ENCODE measurements at regions not wholly inside any gene's neighbourhood (a gene's known extent, or its start where the extent isn't known, plus 50 kb on each side); places are given as distances from the start of the nearest gene placed in this dataset.

DNA sequence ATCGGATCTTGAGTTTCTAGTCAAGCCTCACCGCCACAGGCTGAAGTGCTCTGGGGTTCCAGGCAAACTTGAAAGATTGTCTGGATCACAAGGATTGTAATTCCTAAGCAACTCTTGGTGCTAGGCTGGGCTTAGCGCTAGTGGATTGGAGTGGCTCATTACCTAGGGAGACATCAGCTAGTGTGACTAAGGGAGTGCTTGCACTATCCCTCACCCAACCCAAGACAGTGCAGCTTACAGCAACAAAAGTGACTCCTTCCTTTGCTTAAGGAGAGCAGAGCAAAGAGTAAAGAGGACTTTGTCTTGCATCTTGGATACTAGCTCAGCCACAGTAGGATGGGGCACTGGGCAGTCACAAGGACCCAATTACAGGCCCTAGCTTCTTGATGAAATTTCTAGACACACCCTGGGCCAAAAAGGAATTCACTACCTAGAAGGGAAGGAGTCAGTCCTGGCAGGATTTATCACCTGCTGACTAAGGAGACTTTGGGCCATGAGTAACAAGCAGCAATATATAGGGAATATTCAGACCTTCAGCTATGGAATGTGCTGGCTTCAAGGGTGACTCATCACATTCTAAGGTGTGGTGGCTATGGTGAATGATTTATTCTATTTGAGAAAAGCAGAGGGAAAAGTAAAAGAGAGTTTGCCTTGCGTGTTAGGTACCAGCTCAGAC, 1212.4 kb downstream of the PCDH18 start:
- no peaks in the 10 kb centered on the region for H3K9me3 ChIP-seq
- H3K4me3 ChIP-seq = no peak overlapping the region
- intact Hi-C loops (cut with DNase I; ENCODE audit: low total_unique reads) = no loop called here
- DNase-seq = no peak
- TF ChIP-seq, protein P1, sequence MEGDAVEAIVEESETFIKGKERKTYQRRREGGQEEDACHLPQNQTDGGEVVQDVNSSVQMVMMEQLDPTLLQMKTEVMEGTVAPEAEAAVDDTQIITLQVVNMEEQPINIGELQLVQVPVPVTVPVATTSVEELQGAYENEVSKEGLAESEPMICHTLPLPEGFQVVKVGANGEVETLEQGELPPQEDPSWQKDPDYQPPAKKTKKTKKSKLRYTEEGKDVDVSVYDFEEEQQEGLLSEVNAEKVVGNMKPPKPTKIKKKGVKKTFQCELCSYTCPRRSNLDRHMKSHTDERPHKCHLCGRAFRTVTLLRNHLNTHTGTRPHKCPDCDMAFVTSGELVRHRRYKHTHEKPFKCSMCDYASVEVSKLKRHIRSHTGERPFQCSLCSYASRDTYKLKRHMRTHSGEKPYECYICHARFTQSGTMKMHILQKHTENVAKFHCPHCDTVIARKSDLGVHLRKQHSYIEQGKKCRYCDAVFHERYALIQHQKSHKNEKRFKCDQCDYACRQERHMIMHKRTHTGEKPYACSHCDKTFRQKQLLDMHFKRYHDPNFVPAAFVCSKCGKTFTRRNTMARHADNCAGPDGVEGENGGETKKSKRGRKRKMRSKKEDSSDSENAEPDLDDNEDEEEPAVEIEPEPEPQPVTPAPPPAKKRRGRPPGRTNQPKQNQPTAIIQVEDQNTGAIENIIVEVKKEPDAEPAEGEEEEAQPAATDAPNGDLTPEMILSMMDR (IDR thresholded peaks at IDR 0.05) = no peak
- H3K27me3 ChIP-seq = no peaks in the 10 kb centered on the region
- no peaks in the 10 kb centered on the region for H3K4me1 ChIP-seq
- H3K36me3 ChIP-seq = no peaks in the 10 kb centered on the region
- no peak overlapping the region for H3K27ac ChIP-seq

- no peaks in the 10 kb centered on the region for H3K9me3 ChIP-seq
- TF ChIP-seq, protein P1 (IDR thresholded peaks at IDR 0.05) = no peak
- no peaks in the 10 kb centered on the region for H3K27me3 ChIP-seq
- no peaks in the 10 kb centered on the region for H3K36me3 ChIP-seq
- H3K27ac ChIP-seq = no peak overlapping the region
- no peak for DNase-seq
- no peak overlapping the region for H3K4me3 ChIP-seq
- intact Hi-C loops (cut with DNase I; ENCODE audit: low total_unique reads) = no loop called here
- no peaks in the 10 kb centered on the region for H3K4me1 ChIP-seq
Observed at GRCh38 chr4:136316961-136317360, 1215.3 kb downstream of the PCDH18 start.

- intact Hi-C loops (cut with DNase I; ENCODE audit: low total_unique reads) = no loop called here
- H3K27ac ChIP-seq = no peak overlapping the region
- no peaks in the 10 kb centered on the region for H3K36me3 ChIP-seq
- no peaks in the 10 kb centered on the region for H3K4me1 ChIP-seq
- H3K4me3 ChIP-seq = no peak overlapping the region
- DNase-seq = no peak
- H3K27me3 ChIP-seq = no peaks in the 10 kb centered on the region
- H3K9me3 ChIP-seq = no peaks in the 10 kb centered on the region
- TF ChIP-seq, protein P1 (IDR thresholded peaks at IDR 0.05) = no peak
Observed at GRCh38 chr4:136314686-136315085, 1217.6 kb downstream of the PCDH18 start.

DNA sequence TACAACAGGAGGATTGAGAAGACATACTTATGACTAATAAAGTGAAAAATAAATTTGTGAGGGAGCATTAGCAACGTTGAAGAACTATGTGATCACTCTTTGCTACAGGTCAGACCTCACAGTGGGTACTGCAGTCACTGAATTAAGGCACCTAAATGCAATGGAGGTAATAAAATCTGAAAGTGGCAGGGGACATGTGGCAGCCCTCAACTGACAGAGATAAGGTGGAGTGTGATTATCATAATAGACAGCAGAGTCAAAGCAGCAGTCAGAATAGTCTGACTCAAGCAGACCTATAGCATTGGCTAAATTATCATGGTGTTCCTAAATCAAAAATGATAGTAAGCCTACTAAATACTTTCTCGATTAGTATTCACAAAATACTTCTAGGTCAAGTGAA, 1220.5 kb downstream of the PCDH18 start:
- Histone ChIP-seq H3K27me3 (no peaks in the 10 kb centered on the region), H3K4me3 (no peak overlapping the region), H3K9me3 (no peaks in the 10 kb centered on the region), H3K27ac (no peak overlapping the region), H3K36me3 (no peaks in the 10 kb centered on the region), H3K4me1 (no peaks in the 10 kb centered on the region)
- TF ChIP-seq, protein P1 (IDR thresholded peaks at IDR 0.05) = no peak
- intact Hi-C loops (cut with DNase I; ENCODE audit: low total_unique reads) = no loop called here
- DNase-seq = no peak

DNA sequence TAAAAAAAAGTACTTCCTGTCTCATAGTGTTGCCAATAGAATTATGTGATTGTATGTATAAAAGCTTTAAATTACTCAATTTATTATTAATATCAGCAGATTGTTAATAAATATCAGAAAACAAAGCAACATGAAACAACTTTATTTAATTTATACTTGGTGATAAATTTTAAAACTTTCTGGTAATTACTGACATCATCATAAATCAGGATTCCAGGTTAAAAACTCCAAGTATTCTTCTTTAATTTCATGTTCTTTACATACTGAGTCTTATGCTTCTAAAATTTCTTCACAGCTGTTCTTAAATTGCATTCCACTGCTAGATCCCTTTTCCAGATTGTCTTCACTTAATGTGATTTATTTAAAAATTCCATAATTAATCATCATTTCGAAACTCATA, 1224.5 kb downstream of the PCDH18 start:
- Histone ChIP-seq H3K36me3 (no peaks in the 10 kb centered on the region), H3K4me3 (no peak overlapping the region), H3K9me3 (no peaks in the 10 kb centered on the region), H3K27ac (no peak overlapping the region), H3K27me3 (no peaks in the 10 kb centered on the region), H3K4me1 (no peaks in the 10 kb centered on the region)
- TF ChIP-seq, protein P1 (IDR thresholded peaks at IDR 0.05) = no peak
- intact Hi-C loops (cut with DNase I; ENCODE audit: low total_unique reads) = no loop called here
- no peak for DNase-seq

DNA sequence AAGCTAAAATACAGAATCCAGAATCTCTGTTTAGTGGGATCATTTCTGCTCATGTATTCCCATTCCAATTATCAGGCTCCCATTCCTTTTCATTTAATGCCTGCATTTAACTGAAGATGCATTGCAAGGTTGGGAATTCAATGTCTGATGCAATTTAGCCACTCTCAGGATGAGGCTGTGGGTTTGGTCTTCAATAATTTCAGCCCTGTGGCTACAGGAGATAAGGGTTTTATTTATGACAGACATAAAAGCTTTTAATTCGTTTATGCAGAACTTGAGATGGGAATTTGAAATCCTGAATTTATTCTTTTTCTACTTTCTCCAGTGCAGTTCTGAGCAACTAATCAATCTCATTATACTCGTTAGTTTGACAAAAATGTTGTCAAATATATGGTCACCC, 1225.9 kb downstream of the PCDH18 start:
- Histone ChIP-seq H3K27me3 (no peaks in the 10 kb centered on the region), H3K9me3 (no peaks in the 10 kb centered on the region), H3K4me1 (no peaks in the 10 kb centered on the region), H3K4me3 (no peak overlapping the region), H3K27ac (no peak overlapping the region), H3K36me3 (no peaks in the 10 kb centered on the region)
- TF ChIP-seq, protein P1 (IDR thresholded peaks at IDR 0.05) = no peak
- no peak for DNase-seq
- intact Hi-C loops (cut with DNase I; ENCODE audit: low total_unique reads) = no loop called here

Data from tibial artery (tissue), 4 donors.